GM21528 (cell line): ENCODE measurements at regions not wholly inside any gene's neighbourhood (a gene's known extent, or its start where the extent isn't known, plus 50 kb on each side); places are given as distances from the start of the nearest gene placed in this dataset.

Experiments used
- ATAC-seq: cut with Tn5 transposase; IDR thresholded peaks from one replicate; pipeline ENCODE4 v1.9.1; 2021; ENCODE audit warnings: mild to moderate bottlenecking, moderate library complexity; ENCODE audit not compliant: unreplicated experiment, low FRiP score

- ATAC-seq, result no peak
Observed at GRCh38 chr6:129920103-129920798, 59.1 kb upstream of the TMEM244 start.

- ATAC-seq, result no peak
Observed at GRCh38 chr6:129911732-129912131, 50.6 kb upstream of the TMEM244 start.
